OCI-LY7 (cell line): ENCODE measurements at regions not wholly inside any gene's neighbourhood (a gene's known extent, or its start where the extent isn't known, plus 50 kb on each side); places are given as distances from the start of the nearest gene placed in this dataset.
"Not testable (repeated sequence)": the region's sequence is repeated elsewhere in the genome, so short reads cannot be mapped to it uniquely, and the experiment has no call there.

Experiments used
- BruUV-seq: library from RNA; stranded (reverse); fragments of 400-500 nt; replicated peaks from 2 replicates; lab custom pipeline; 2021; lab: Mats Ljungman, UMichigan
- CTCF ChIA-PET: fragments of 300-600 bp; sonication (Branson Sonifier 250); formaldehyde crosslinking; loops from one replicate; lab custom pipeline; 2022; ENCODE audit warnings: antibody characterized with exemption; ENCODE audit not compliant: unreplicated experiment; lab: Charles Lee
- POLR2A ChIA-PET: fragments of 300-600 bp; sonication (Branson Sonifier 250); formaldehyde crosslinking; loops from one replicate; lab custom pipeline; 2022; ENCODE audit warnings: antibody characterized with exemption; lab: Charles Lee
- DNase-seq: peaks from one replicate; pipeline ENCODE4 v3.0.0-alpha.2; 2015; ENCODE audit warnings: low spot score
- H2AFZ ChIP-seq: fragments of 200-600 bp; sonication (generic), shearing (Covaris generic); 2 replicates; pipeline ENCODE4 v1.6.1; 2014; ENCODE audit warnings: mild to moderate bottlenecking, antibody characterized with exemption, low read length, moderate library complexity
- H3K27ac ChIP-seq: fragments of 200-600 bp; sonication (generic); 2 replicates; pipeline ENCODE4 v1.5.1; 2014; ENCODE audit warnings: mixed run types, low read depth, mild to moderate bottlenecking, moderate library complexity, low read length, inconsistent platforms; ENCODE audit not compliant: poor library complexity, severe bottlenecking
- H3K36me3 ChIP-seq: fragments of 200-600 bp; sonication (generic); 2 replicates; pipeline ENCODE4 v1.6.1; 2014; ENCODE audit warnings: mild to moderate bottlenecking, antibody characterized with exemption, low read length, moderate library complexity, mixed read lengths; ENCODE audit not compliant: insufficient read depth
- H3K4me1 ChIP-seq: fragments of 200-600 bp; sonication (generic); 2 replicates; pipeline ENCODE4 v1.5.1; 2014; ENCODE audit warnings: mild to moderate bottlenecking, low read length; ENCODE audit not compliant: insufficient read depth, poor library complexity, severe bottlenecking
- H3K4me2 ChIP-seq: fragments of 200-600 bp; sonication (generic); 2 replicates; pipeline ENCODE4 v1.6.1; 2014; ENCODE audit warnings: mild to moderate bottlenecking, low read length
- H3K4me3 ChIP-seq: fragments of 200-600 bp; sonication (generic); 2 replicates; pipeline ENCODE4 v1.5.1; 2014; ENCODE audit warnings: mild to moderate bottlenecking, low read depth, low read length; ENCODE audit not compliant: poor library complexity, severe bottlenecking
- H3K79me2 ChIP-seq: fragments of 200-600 bp; sonication (generic); 2 replicates; pipeline ENCODE4 v1.6.1; 2016; ENCODE audit warnings: low read depth, mild to moderate bottlenecking, low read length, moderate library complexity, mixed read lengths; ENCODE audit not compliant: insufficient read depth
- H3K9me2 ChIP-seq: fragments of 200-600 bp; sonication (generic); 2 replicates; pipeline ENCODE4 v1.6.1; 2016; ENCODE audit warnings: mild to moderate bottlenecking, low read length, mixed read lengths; ENCODE audit not compliant: insufficient read depth
- H3K9me3 ChIP-seq: fragments of 200-600 bp; sonication (generic); 2 replicates; pipeline ENCODE4 v1.6.1; 2014; ENCODE audit warnings: mild to moderate bottlenecking, mixed run types, low read length, mixed read lengths
- H4K20me1 ChIP-seq: fragments of 200-600 bp; sonication (generic); 2 replicates; pipeline ENCODE4 v1.6.1; 2014; ENCODE audit warnings: mild to moderate bottlenecking, antibody characterized with exemption, low read length, moderate library complexity, mixed read lengths; ENCODE audit not compliant: insufficient read depth
- EZH2phosphoT487 ChIP-seq: fragments of 200-600 bp; sonication (generic); IDR thresholded peaks from 2 replicates; pipeline ENCODE4 v1.6.1; 2018; ENCODE audit warnings: low read depth, borderline replicate concordance, mild to moderate bottlenecking, mixed run types, antibody characterized with exemption, low read length, moderate library complexity, mixed read lengths
- intact Hi-C: fragments of 100-400 bp; cut with micrococcal nuclease; formaldehyde crosslinking; loops from one replicate; pipeline ENCODE4 v1.10.0; 2022; ENCODE audit not compliant: unreplicated experiment
- TF ChIP-seq, protein P1 (sequence below): fragments of 200-600 bp; sonication (generic); conservative IDR thresholded peaks from 2 replicates; pipeline ENCODE4 v1.5.1; 2014; ENCODE audit warnings: mild to moderate bottlenecking, antibody characterized with exemption, low read length, moderate library complexity, mixed read lengths

DNA sequence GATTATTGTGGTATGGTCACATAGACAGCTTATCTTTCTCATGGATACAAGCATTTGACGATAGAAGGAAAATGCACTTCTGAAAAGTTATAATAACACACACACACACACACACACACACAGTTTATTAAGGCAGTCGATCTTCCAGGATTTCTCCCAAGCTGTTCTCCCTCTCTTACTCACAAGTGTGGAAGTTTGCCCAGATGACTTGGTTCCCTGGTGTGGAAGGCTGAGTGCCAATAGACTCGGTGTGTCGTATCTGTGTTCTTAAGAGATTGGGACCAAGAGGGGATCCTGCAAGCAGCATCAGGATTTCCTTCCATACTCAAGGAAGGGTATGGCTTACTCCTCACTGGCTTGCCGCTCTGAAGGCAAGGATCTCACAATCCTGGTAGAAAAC lies 279.6 kb downstream of the HS3ST3B1 start:
- no peak overlapping the region; the same call in 1 of the 2 replicates for H2AFZ ChIP-seq
- ChIA-PET POLR2A (no interaction called here), CTCF (no interaction called here)
- no TSS peak for BruUV-seq
- H3K4me2 ChIP-seq: no peak overlapping the region
- H3K4me3 ChIP-seq: no peak overlapping the region
- H3K9me3 ChIP-seq: no peaks in the 10 kb centered on the region
- no peaks in the 10 kb centered on the region for H3K36me3 ChIP-seq
- H4K20me1 ChIP-seq: no peaks in the 10 kb centered on the region
- H3K9me2 ChIP-seq: no peaks in the 10 kb centered on the region
- H3K79me2 ChIP-seq: no peaks in the 10 kb centered on the region
- H3K27ac ChIP-seq: no peak overlapping the region
- no peaks in the 10 kb centered on the region for H3K4me1 ChIP-seq
- TF ChIP-seq, protein P1, sequence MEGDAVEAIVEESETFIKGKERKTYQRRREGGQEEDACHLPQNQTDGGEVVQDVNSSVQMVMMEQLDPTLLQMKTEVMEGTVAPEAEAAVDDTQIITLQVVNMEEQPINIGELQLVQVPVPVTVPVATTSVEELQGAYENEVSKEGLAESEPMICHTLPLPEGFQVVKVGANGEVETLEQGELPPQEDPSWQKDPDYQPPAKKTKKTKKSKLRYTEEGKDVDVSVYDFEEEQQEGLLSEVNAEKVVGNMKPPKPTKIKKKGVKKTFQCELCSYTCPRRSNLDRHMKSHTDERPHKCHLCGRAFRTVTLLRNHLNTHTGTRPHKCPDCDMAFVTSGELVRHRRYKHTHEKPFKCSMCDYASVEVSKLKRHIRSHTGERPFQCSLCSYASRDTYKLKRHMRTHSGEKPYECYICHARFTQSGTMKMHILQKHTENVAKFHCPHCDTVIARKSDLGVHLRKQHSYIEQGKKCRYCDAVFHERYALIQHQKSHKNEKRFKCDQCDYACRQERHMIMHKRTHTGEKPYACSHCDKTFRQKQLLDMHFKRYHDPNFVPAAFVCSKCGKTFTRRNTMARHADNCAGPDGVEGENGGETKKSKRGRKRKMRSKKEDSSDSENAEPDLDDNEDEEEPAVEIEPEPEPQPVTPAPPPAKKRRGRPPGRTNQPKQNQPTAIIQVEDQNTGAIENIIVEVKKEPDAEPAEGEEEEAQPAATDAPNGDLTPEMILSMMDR: no peak
- TF ChIP-seq EZH2phosphoT487: no peak
- intact Hi-C loops: no loop called here
- no peak for DNase-seq

DNA sequence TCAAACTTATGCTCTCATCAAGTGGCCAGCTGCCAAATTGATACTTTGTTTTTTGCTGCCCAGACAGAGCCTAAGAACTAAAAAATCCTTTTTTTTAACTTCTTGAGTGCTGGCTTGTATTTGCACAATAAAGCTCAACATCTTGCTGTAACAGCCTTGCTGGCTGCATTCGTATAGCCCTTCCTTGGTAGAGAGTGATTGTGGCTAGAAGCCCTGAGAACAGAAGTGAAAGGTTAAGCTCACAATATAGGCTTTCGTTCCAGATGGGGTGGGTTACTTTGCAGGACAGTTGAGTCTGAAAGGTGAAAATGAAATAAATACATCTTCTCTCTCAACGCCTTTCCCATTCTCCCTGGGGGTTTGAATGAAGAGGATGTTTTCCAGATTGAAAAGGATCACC lies 278.8 kb downstream of the HS3ST3B1 start:
- CTCF ChIA-PET: interaction anchor here (0.5 to 0.6 kb wide), 2 partner anchors 167 to 988 kb away, joined by 3 read pairs; no protein-coding TSS in a partner anchor
- Histone ChIP-seq H3K4me2 (no peak overlapping the region), H3K9me2 (no peaks in the 10 kb centered on the region), H3K4me1 (no peaks in the 10 kb centered on the region), H3K27ac (no peak overlapping the region), H4K20me1 (no peaks in the 10 kb centered on the region), H3K9me3 (no peaks in the 10 kb centered on the region), H2AFZ (no peak overlapping the region), H3K79me2 (no peaks in the 10 kb centered on the region), H3K36me3 (no peaks in the 10 kb centered on the region), H3K4me3 (no peak overlapping the region)
- DNase-seq: no peak
- TF ChIP-seq, protein P1: no peak
- no peak for TF ChIP-seq EZH2phosphoT487
- BruUV-seq: no TSS peak
- intact Hi-C loops: no loop called here
- POLR2A ChIA-PET: interaction anchor here (0.7 kb wide), 1 partner anchor 148 kb away, joined by 3 read pairs; no protein-coding TSS in a partner anchor

GRCh38 chr17:14575471-14575953 lies 274.6 kb downstream of the HS3ST3B1 start:
- ChIA-PET CTCF (no interaction called here), POLR2A (no interaction called here)
- Histone ChIP-seq H3K9me3 (no peaks in the 10 kb centered on the region; the same call in 1 of the 2 replicates), H4K20me1 (no peaks in the 10 kb centered on the region), H2AFZ (peak overlapping the region; percentile 33; the same call in 1 of the 2 replicates), H3K27ac (no peak overlapping the region), H3K9me2 (no peaks in the 10 kb centered on the region), H3K4me1 (peaks cover 17% of the 10 kb centered on the region), H3K4me2 (no peak overlapping the region), H3K79me2 (no peaks in the 10 kb centered on the region), H3K4me3 (no peak overlapping the region), H3K36me3 (no peaks in the 10 kb centered on the region)
- TF ChIP-seq, protein P1: no peak
- TF ChIP-seq EZH2phosphoT487: no peak
- intact Hi-C loops: no loop called here
- DNase-seq: no peak
- no TSS peak for BruUV-seq

DNA sequence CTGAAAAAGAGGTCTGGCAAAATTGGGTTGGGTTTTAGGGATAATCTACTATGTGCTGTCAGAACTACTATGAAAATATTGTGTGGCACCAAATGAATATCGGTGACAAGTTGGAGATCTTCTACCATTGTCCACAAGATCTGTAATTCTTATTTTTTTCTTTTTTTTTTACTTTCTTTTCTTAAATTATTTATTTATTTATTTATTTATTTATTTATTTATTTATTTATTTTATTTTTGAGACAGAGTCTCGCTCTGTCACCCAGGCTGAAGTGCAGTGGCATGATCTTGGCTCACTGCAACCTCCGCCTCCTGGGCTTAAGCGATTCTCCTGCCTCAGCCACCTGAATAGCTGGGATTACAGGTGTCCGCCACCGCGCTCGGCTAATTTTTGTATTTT lies 259.4 kb downstream of the HS3ST3B1 start:
- H3K4me3 ChIP-seq: peak overlapping the region; percentile 49
- POLR2A ChIA-PET, DNase-seq, H3K9me3 ChIP-seq, H3K79me2 ChIP-seq, H3K9me2 ChIP-seq, BruUV-seq, intact Hi-C loops, H3K36me3 ChIP-seq, CTCF ChIA-PET, H4K20me1 ChIP-seq: not testable (repeated sequence)
- H3K4me1 ChIP-seq: peaks cover 64% of the 10 kb centered on the region
- H2AFZ ChIP-seq: peak overlapping the region; percentile 89
- H3K4me2 ChIP-seq: peak overlapping the region; percentile 75
- H3K27ac ChIP-seq: peak overlapping the region; percentile 96
